ENCODE measurements at regions not wholly inside any gene's neighbourhood (a gene's known extent, or its start where the extent isn't known, plus 50 kb on each side); places are given as distances from the start of the nearest gene placed in this dataset.
"Not testable (repeated sequence)": the region's sequence is repeated elsewhere in the genome, so short reads cannot be mapped to it uniquely, and the experiment has no call there.

GRCh38 chr3:195634426-195635261, 50.9 kb upstream of the APOD start:
- not testable (repeated sequence) for H3K36me3 ChIP-seq (ENCODE audit: control insufficient read depth, insufficient read depth, low read length); DNase-seq (ENCODE audit: low read depth, low spot score); H3K27me3 ChIP-seq (ENCODE audit: control insufficient read depth, insufficient read depth, low read length); H3K9me3 ChIP-seq (ENCODE audit: control insufficient read depth, insufficient read depth, low read length); H3K27ac ChIP-seq (ENCODE audit: low read length); H3K4me1 ChIP-seq (ENCODE audit: control insufficient read depth, insufficient read depth, low read length)
- peak overlapping the region; percentile 74; the same call in 1 of the 2 replicates for H3K4me3 ChIP-seq (ENCODE audit: low read length)
- WGBS (ENCODE audit: insufficient coverage, insufficient read length): no CpG with 5 or more reads among the region's 70 CpGs

Data from iPS DF 6.9 (cell line).